Fibroblast of villous mesenchyme (primary cell): ENCODE measurements at regions not wholly inside any gene's neighbourhood (a gene's known extent, or its start where the extent isn't known, plus 50 kb on each side); places are given as distances from the start of the nearest gene placed in this dataset.
A peak's percentile ranks its signal among the peaks of the same experiment; 100 is the strongest.

ENCODE experiments used
- DNase-seq: peaks from one replicate; pipeline ENCODE4 v3.0.0-alpha.2; 2010; ENCODE audit warnings: low read depth
- H3K4me3 ChIP-seq: 2 replicates; pipeline ENCODE4 v1.5.1; 2011; ENCODE audit warnings: low read depth, mild to moderate bottlenecking, low read length
- TF ChIP-seq, protein P1 (sequence below): IDR thresholded peaks from 2 replicates; pipeline ENCODE4 v1.5.1; 2012; ENCODE audit warnings: low read depth, mild to moderate bottlenecking, low read length; ENCODE audit not compliant: insufficient read depth

GRCh38 chr9:18141681-18142080 lies 332.3 kb upstream of the ADAMTSL1 start:
- TF ChIP-seq, protein P1, sequence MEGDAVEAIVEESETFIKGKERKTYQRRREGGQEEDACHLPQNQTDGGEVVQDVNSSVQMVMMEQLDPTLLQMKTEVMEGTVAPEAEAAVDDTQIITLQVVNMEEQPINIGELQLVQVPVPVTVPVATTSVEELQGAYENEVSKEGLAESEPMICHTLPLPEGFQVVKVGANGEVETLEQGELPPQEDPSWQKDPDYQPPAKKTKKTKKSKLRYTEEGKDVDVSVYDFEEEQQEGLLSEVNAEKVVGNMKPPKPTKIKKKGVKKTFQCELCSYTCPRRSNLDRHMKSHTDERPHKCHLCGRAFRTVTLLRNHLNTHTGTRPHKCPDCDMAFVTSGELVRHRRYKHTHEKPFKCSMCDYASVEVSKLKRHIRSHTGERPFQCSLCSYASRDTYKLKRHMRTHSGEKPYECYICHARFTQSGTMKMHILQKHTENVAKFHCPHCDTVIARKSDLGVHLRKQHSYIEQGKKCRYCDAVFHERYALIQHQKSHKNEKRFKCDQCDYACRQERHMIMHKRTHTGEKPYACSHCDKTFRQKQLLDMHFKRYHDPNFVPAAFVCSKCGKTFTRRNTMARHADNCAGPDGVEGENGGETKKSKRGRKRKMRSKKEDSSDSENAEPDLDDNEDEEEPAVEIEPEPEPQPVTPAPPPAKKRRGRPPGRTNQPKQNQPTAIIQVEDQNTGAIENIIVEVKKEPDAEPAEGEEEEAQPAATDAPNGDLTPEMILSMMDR = no peak
- no peak for DNase-seq
- H3K4me3 ChIP-seq = no peak overlapping the region

DNA sequence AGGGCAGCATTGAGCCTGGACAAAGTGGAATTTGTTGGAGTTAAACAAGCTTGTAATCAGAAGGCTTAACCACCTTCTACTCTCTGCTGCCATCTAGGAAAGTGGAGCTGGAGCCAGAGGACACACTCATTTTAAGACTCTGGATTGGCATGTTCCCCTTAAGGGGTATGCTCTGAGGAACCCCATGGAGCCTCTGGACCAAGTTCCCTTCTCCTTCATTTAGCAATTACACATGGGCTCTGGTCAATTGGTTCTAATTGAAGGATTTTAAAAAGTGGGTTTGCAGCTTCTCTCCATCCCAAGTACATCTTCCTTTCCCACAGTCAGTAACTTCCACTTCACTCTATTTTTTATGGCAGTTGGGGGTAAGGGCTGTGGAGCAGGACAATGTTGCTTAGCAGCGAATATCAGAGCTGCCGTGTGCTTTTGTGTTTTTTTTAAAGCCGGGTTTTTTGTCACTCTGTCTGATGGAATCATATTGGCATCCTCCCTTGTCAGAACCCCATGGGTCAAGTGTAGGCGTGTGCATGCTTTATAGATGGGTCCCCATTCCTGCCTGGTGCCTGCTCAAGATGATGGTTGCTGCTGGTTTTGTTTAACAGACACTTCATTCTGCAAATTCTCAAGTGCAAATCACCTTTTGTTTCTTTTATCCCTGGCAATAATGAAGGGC lies 330.7 kb upstream of the ADAMTSL1 start:
- DNase-seq = peak; percentile 6
- TF ChIP-seq, protein P1 = peak; percentile 24
- no peak overlapping the region for H3K4me3 ChIP-seq

GRCh38 chr9:18146329-18146728 lies 327.6 kb upstream of the ADAMTSL1 start:
- H3K4me3 ChIP-seq = no peak overlapping the region
- no peak for DNase-seq
- TF ChIP-seq, protein P1 = no peak

DNA sequence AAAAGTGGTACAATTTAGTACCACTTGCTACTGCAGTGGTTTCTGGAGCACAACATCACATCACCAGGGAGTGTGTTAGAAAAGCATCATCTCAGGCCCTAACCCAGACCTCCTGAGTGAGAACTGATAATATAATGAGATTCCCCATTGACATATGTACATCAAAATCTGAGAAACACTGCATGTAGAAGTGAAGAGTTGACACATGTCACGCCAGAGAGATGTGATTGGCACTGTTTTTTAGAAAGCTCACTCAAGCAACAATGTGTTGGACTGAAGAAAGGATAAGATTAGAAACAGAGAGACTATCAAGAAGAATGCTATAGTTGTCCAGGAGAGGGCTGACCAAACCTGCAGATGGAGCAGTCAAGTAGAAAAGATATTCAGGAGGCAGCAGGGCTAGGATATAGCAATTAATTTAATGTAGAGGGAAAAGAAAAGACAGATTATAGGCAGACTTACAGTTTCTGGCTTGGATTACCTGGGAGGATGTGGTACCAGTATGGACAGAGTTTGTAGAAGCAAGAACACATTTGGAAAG lies 324.4 kb upstream of the ADAMTSL1 start:
- TF ChIP-seq, protein P1 = no peak
- DNase-seq = no peak

GRCh38 chr9:18154661-18155060 lies 319.3 kb upstream of the ADAMTSL1 start:
- no peak for DNase-seq
- TF ChIP-seq, protein P1 = no peak
- H3K4me3 ChIP-seq = no peak overlapping the region

More for the DNA sequence above, 324.4 kb upstream of the ADAMTSL1 start:
- no peak overlapping the region for H3K4me3 ChIP-seq

DNA sequence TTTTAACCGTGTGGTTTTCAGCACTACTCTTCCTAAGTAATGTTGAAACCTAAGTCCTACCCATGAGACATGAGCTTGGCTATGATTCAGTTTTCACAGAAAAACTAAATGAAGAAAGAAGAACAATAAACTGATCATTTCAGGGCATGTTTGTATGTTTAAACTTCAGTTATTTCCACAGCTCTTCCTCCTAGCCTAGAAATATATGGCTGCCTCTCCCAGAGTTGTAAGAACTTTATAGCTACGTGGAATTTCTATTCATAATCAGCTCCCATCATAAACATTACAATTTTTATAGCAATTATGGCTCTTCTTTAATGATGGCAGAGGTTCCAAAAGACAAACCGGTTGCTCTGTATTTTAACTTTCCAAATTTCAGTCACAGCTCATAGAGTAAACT lies 314.7 kb upstream of the ADAMTSL1 start:
- no peak for DNase-seq
- TF ChIP-seq, protein P1 = no peak
- no peak overlapping the region for H3K4me3 ChIP-seq
